Activated CD4-positive, alpha-beta T cell treated with anti-CD3 and anti-CD28 coated beads, Interleukin-2, Interleukin-4, amounts not matched to agents 100 ng/mL and 50 ng/mL, durations not matched to agents 16 hours and 8 hours (primary cell): ENCODE measurements at regions not wholly inside any gene's neighbourhood (a gene's known extent, or its start where the extent isn't known, plus 50 kb on each side); places are given as distances from the start of the nearest gene placed in this dataset.

ENCODE experiments used
- DNase-seq: peaks from one replicate; pipeline ENCODE4 v3.0.0-alpha.2; 2020; ENCODE audit warnings: low spot score

- DNase-seq = no peak
Measured at GRCh38 chr20:18971574-18971973, 158.0 kb downstream of the SCP2D1 start.

- DNase-seq = no peak
Measured at GRCh38 chr20:18972251-18972876, 158.8 kb downstream of the SCP2D1 start.

GRCh38 chr20:18973529-18974173 lies 160.1 kb downstream of the SCP2D1 start:
- DNase-seq = no peak

- DNase-seq = no peak
Measured at GRCh38 chr20:18974660-18975059, 161.1 kb downstream of the SCP2D1 start.

- no peak for DNase-seq
Measured at GRCh38 chr20:18977441-18977840, 163.9 kb downstream of the SCP2D1 start.

GRCh38 chr20:18978311-18978710 lies 164.7 kb downstream of the SCP2D1 start:
- DNase-seq = no peak

GRCh38 chr20:18979132-18979531 lies 165.5 kb downstream of the SCP2D1 start:
- DNase-seq = no peak

- DNase-seq = no peak
Measured at GRCh38 chr20:18981962-18982539, 168.5 kb downstream of the SCP2D1 start.

- DNase-seq = no peak
Measured at GRCh38 chr20:18983796-18984195, 170.2 kb downstream of the SCP2D1 start.

GRCh38 chr20:18984238-18985200 lies 170.9 kb downstream of the SCP2D1 start:
- DNase-seq = no peak

GRCh38 chr20:18985551-18985950 lies 172.0 kb downstream of the SCP2D1 start:
- DNase-seq = no peak

GRCh38 chr20:18986146-18986830 lies 172.7 kb downstream of the SCP2D1 start:
- no peak for DNase-seq

GRCh38 chr20:18986895-18987580 lies 173.5 kb downstream of the SCP2D1 start:
- DNase-seq = no peak

- no peak for DNase-seq
Measured at GRCh38 chr20:18987781-18988360, 174.3 kb downstream of the SCP2D1 start.

GRCh38 chr20:18988701-18989100 lies 175.1 kb downstream of the SCP2D1 start:
- no peak for DNase-seq

- DNase-seq = no peak
Measured at GRCh38 chr20:18989736-18990474, 176.3 kb downstream of the SCP2D1 start.

- DNase-seq = no peak
Measured at GRCh38 chr20:18991012-18991411, 177.4 kb downstream of the SCP2D1 start.

- no peak for DNase-seq
Measured at GRCh38 chr20:18992418-18992817, 178.8 kb downstream of the SCP2D1 start.

GRCh38 chr20:18995455-18995854 lies 181.9 kb downstream of the SCP2D1 start:
- no peak for DNase-seq

GRCh38 chr20:18999086-18999485 lies 185.5 kb downstream of the SCP2D1 start:
- no peak for DNase-seq
